AG20443 (cell line): ENCODE measurements at regions not wholly inside any gene's neighbourhood (a gene's known extent, or its start where the extent isn't known, plus 50 kb on each side); places are given as distances from the start of the nearest gene placed in this dataset.
"Not testable (repeated sequence)": the region's sequence is repeated elsewhere in the genome, so short reads cannot be mapped to it uniquely, and the experiment has no call there.

Source experiments
- DNase-seq: peaks from one replicate; pipeline ENCODE4 v3.0.0; 2012; ENCODE audit warnings: low spot score, mixed read lengths

GRCh38 chr15:44849701-44850403 lies 106.6 kb upstream of the TERB2 start:
- not testable (repeated sequence) for DNase-seq

GRCh38 chr15:44853304-44853950 lies 103.1 kb upstream of the TERB2 start:
- peak; percentile 56 for DNase-seq

- not testable (repeated sequence) for DNase-seq
Measured at GRCh38 chr15:44854696-44855095, 101.8 kb upstream of the TERB2 start.

DNA sequence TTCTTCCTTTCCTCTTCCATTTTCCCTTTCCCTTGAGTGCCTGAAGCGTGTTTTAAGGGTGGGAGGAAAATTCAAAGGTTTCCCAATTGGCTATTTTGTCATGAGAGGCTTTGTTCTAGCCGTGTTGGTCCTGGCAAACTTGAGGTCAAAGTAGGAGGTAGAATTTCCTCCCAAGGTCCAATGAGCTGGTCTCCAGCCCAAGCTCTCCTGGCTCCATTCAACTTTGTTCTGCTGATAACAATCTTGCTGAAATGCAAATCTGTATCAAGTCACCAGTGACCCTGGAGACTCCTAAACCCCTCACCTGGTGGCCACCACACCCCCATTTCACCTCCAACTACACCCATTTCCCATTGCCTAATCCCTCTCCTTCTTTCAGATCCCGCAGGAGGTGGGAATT lies 100.2 kb upstream of the TERB2 start:
- not testable (repeated sequence) for DNase-seq

DNA sequence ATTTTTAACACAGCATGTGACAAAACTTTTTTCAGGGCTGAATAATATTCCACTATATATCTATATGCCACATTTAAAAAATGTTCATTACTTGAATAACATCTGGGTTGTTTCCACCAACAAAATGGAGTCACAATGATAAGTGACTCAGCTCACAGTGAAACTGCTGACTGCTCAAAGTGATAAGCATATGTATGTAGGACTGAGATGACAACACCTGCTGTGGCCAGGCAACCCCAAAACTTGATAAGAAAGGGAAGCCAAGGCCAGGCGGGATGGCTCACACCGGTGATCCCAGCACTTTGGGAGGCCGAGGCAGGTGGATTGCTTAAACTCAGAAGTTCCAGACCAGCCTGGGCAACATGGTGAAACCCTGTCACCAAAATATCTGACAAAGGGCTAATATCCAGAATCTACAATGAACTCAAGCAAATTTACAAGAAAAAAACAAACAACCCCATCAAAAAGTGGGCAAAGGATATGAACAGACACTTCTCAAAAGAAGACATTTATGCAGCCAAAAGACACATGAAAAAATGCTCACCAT lies 99.2 kb upstream of the TERB2 start:
- DNase-seq: not testable (repeated sequence)

- DNase-seq: not testable (repeated sequence)
Measured at GRCh38 chr15:44859088-44859487, 97.4 kb upstream of the TERB2 start.

GRCh38 chr15:44860168-44860567 lies 96.3 kb upstream of the TERB2 start:
- not testable (repeated sequence) for DNase-seq

DNA sequence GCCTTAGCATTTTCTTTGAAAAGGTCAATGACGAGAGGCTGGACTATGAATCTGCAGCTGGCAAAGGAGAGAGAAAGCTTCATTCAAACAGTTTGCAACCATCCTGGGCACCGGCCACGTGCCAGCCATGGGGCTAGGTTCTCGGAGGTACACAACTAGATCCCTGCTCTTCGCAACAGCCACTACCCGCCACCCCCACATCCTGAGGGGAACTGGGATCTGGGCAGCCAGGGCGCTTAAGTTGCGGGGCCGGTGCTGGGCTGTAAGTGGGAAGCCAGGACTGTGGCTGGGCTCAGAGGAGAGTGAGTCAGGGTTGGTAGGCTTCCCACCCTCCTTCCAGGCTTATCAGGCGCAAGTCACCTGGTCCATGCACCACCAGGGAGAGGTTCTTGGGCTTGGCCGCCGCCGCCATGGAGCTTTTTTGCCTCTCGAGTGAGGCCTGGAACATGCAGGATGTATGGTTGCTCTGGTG lies 95.0 kb upstream of the TERB2 start:
- no peak for DNase-seq

DNA sequence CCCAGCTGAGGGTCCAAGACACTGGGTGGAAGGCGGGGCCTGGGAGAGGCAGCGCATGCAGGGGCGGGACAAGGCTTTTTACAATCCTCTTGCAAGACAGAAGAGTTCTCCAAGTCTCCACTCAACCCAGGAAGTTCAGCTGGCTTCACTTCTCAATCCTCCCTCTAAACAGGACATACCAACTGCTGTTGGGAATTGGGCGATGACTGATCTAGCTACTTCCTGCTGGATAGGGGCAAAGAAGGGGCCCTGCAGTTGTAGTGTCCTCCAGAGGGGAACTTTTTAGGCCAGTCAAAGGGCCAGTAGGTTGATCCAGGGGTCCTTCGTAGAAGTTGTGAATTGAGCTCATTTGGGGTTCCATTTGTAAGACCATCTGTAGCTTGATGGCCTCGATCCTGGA lies 94.6 kb upstream of the TERB2 start:
- no peak for DNase-seq

- DNase-seq: not testable (repeated sequence)
Measured at GRCh38 chr15:44862866-44863265, 93.6 kb upstream of the TERB2 start.

- DNase-seq: not testable (repeated sequence)
Measured at GRCh38 chr15:44868100-44868499, 88.4 kb upstream of the TERB2 start.

DNA sequence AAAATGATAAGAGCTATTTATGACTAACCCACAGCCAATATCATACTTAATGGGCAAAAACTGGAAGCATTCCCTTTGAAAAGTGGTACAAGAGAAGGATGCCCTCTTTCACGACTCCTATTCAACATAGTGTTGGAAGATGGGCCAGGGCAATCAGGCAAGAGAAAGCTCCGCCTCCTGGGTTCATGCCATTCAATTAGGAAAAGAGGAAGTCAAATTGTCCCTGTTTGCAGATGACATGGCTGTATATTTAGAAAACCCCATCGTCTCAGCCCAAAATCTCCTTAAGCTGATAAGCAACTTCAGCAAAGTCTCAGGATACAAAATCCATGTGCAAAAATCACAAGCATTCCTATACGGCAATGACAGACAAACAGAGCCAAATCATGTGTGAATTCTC lies 86.4 kb upstream of the TERB2 start:
- not testable (repeated sequence) for DNase-seq

GRCh38 chr15:44873103-44873502 lies 83.4 kb upstream of the TERB2 start:
- DNase-seq: no peak

GRCh38 chr15:44879066-44879465 lies 77.4 kb upstream of the TERB2 start:
- no peak for DNase-seq

- DNase-seq: no peak
Measured at GRCh38 chr15:44882499-44882968, 74.0 kb upstream of the TERB2 start.

DNA sequence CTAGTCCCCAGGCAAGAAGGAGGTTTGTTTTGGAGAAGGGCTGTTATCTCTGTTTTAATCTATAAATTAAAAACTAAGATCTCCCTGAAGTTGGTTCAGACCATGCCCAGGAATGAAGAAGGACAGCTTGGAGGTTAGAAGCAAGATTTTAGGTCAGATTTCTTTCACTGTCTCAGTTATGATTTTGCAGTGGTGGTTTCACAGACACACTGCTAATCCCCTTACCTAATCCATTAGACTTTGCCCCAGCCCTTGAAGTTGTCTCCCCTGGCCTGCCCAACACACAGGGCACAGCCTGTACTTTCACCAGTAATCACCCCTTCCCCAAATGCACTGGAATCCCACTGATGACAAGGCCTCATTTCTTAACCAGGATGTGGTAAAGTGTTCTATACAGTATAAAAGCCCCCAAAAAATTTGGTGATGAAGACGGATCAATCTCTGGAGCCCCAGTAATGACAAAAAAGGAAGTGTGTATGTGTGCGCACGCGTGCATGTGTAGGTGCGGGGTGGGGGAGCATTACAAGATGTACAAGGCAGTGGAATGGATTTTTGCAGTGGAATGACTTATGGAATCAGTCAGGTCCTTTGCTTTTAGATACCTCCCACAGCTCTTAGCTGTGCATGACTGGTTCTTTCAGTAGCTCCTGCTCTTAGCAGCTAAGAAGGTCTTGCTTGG lies 73.1 kb upstream of the TERB2 start:
- DNase-seq: no peak

- not testable (repeated sequence) for DNase-seq
Measured at GRCh38 chr15:44898890-44899651, 57.4 kb upstream of the TERB2 start.

GRCh38 chr15:44899775-44900174 lies 56.7 kb upstream of the TERB2 start:
- DNase-seq: not testable (repeated sequence)

GRCh38 chr15:44900796-44901195 lies 55.7 kb upstream of the TERB2 start:
- not testable (repeated sequence) for DNase-seq

- DNase-seq: not testable (repeated sequence)
Measured at GRCh38 chr15:44903281-44903680, 53.2 kb upstream of the TERB2 start.

GRCh38 chr15:44904651-44905340 lies 51.7 kb upstream of the TERB2 start:
- DNase-seq: not testable (repeated sequence)
